K562 (cell line): ENCODE measurements at regions not wholly inside any gene's neighbourhood (a gene's known extent, or its start where the extent isn't known, plus 50 kb on each side); places are given as distances from the start of the nearest gene placed in this dataset.

Source experiments
- ATAC-seq: fragments of 200-7000 bp; cut with Tn5 transposase; 3 replicates; pipeline ENCODE4 v1.9.1; 2020; ENCODE audit warnings: moderate library complexity
- BruUV-seq: library from RNA; stranded (reverse); fragments of 400-500 nt; replicated peaks from 2 replicates; lab custom pipeline; 2021; lab: Mats Ljungman, UMichigan
- CTCF ChIA-PET: fragments of 300-600 bp; formaldehyde crosslinking; extraction: SDS; loops from one replicate; lab custom pipeline; 2021; ENCODE audit warnings: low intra/inter-chr PET ratio; lab: Yijun Ruan, JAX
- POLR2A ChIA-PET: fragments of 300-600, 350-650 bp; sonication (Branson Sonifier 250); formaldehyde crosslinking; extraction: SDS; loops from one replicate; lab custom pipeline; 2021; ENCODE audit warnings: antibody characterized with exemption, inconsistent platforms; lab: Yijun Ruan, JAX
- DNase-seq, 4 experiments: peaks; one replicate each; pipeline versions ENCODE4 v3.0.0 to v3.0.0-alpha.2; 2011 to 2018; ENCODE audit warnings: low spot score in 3 of 4, mixed read lengths in 3 of 4; ENCODE audit errors: extremely low read depth in 1 of 4
- FAIRE-seq: peaks from 2 replicates; lab custom pipeline; 2011; peaks lifted over from hg19 to GRCh38; lab: Jason Lieb, UNC
- H2AFZ ChIP-seq: 2 replicates; pipeline ENCODE4 v1.6.0; 2011; ENCODE audit warnings: low read depth, low read length, control low read depth, inconsistent platforms
- H3K27ac ChIP-seq: fragments of 200-600 bp; 3 replicates; pipeline ENCODE4 v1.8.0; 2011; ENCODE audit warnings: low read depth, mild to moderate bottlenecking, control low read depth, inconsistent platforms, low read length, moderate library complexity, mixed read lengths; ENCODE audit errors: extremely low read depth
- H3K27me3 ChIP-seq, 2 experiments: fragments of 300-600 bp in 1 of 2; 2 replicates in 1 of 2; 3 replicates in 1 of 2; pipeline versions ENCODE4 v1.6.0 to v1.8.0; 2011; ENCODE audit warnings: inconsistent platforms in 2 of 2, low read length in 2 of 2, mild to moderate bottlenecking in 1 of 2, mixed read lengths in 1 of 2, moderate library complexity in 1 of 2; ENCODE audit not compliant: control insufficient read depth in 2 of 2, insufficient read depth in 2 of 2
- H3K36me3 ChIP-seq: fragments of 300-600 bp; 3 replicates; pipeline ENCODE4 v1.8.0; 2011; ENCODE audit warnings: mild to moderate bottlenecking, low read length, inconsistent platforms; ENCODE audit not compliant: control insufficient read depth, insufficient read depth
- H3K4me1 ChIP-seq, 2 experiments: fragments of 200-600 bp in 1 of 2; replicated peaks in 1 of 2; 2 replicates in 1 of 2; 3 replicates in 1 of 2; pipeline versions ENCODE4 v1.5.1 to v1.8.0; 2011; ENCODE audit warnings: inconsistent platforms in 2 of 2, low read length in 2 of 2, mild to moderate bottlenecking in 1 of 2, mixed read lengths in 1 of 2, moderate library complexity in 1 of 2; ENCODE audit not compliant: control insufficient read depth in 2 of 2, insufficient read depth in 2 of 2
- H3K4me2 ChIP-seq: 2 replicates; pipeline ENCODE4 v1.6.1; 2011; ENCODE audit warnings: low read length, control low read depth, inconsistent platforms, mixed read lengths; ENCODE audit not compliant: insufficient read depth
- H3K4me3 ChIP-seq: fragments of 200-600 bp; sonication (generic), shearing (Covaris generic); 2 replicates; pipeline ENCODE4 v1.5.1; 2016; ENCODE audit warnings: control low read depth, inconsistent platforms
- H3K79me2 ChIP-seq: fragments of 200-600 bp; 3 replicates; pipeline ENCODE4 v1.8.0; 2011; ENCODE audit warnings: low read length, inconsistent platforms; ENCODE audit not compliant: control insufficient read depth, insufficient read depth
- H3K9ac ChIP-seq, 2 experiments: 2 replicates each; pipeline versions ENCODE4 v1.6.0 to v1.6.1; 2011; ENCODE audit warnings: low read depth in 2 of 2, low read length in 2 of 2, control low read depth in 1 of 2, inconsistent platforms in 1 of 2, mild to moderate bottlenecking in 1 of 2, mixed read lengths in 1 of 2; ENCODE audit not compliant: insufficient read depth in 1 of 2
- H3K9me1 ChIP-seq: one replicate; pipeline ENCODE4 v1.6.0; 2011; ENCODE audit warnings: inconsistent platforms, mild to moderate bottlenecking, low read length, moderate library complexity; ENCODE audit not compliant: control insufficient read depth, insufficient read depth
- H3K9me3 ChIP-seq: replicated peaks from 2 replicates; pipeline ENCODE4 v1.5.1; 2011; ENCODE audit warnings: low read depth, low read length, inconsistent platforms; ENCODE audit not compliant: control insufficient read depth, insufficient read depth
- H4K20me1 ChIP-seq: replicated peaks from 2 replicates; pipeline ENCODE4 v1.6.1; 2011; ENCODE audit warnings: low read length, inconsistent platforms, mixed read lengths; ENCODE audit not compliant: control insufficient read depth, insufficient read depth
- ARNT ChIP-seq, 2 experiments: fragments of 450-650 bp; IDR thresholded peaks; 2 replicates each; pipeline ENCODE4 v1.6.1; 2016; ENCODE audit warnings: mild to moderate bottlenecking in 1 of 2
- ATF6 ChIP-seq: sonication (generic); formaldehyde crosslinking; IDR thresholded peaks from 2 replicates; pipeline ENCODE4 v1.4.0; 2020; ENCODE audit warnings: mild to moderate bottlenecking, missing genetic modification reagents
- CBX8 ChIP-seq: fragments of 200-600 bp; sonication (generic); IDR thresholded peaks from 2 replicates; pipeline ENCODE4 v1.6.1; 2012; ENCODE audit warnings: borderline replicate concordance, mixed run types, low read depth, mild to moderate bottlenecking, moderate library complexity, mixed read lengths, low read length, control low read depth, inconsistent platforms; ENCODE audit not compliant: poor library complexity, severe bottlenecking; ENCODE audit errors: extremely low read depth
- GABPA ChIP-seq: fragments of 200-800 bp; sonication (Bioruptor generic); conservative IDR thresholded peaks from 2 replicates; pipeline ENCODE4 v1.6.1; 2016; ENCODE audit warnings: low read depth, missing genetic modification characterization, missing compliant biosample characterization
- SPI1 ChIP-seq: IDR thresholded peaks from 2 replicates; pipeline ENCODE4 v1.6.1; 2011; ENCODE audit warnings: low read depth, low read length, control low read depth, borderline replicate concordance
- SRSF9 ChIP-seq: fragments of 200-400 bp; formaldehyde crosslinking; IDR thresholded peaks from 2 replicates; pipeline ENCODE4 v1.6.1; 2017; ENCODE audit warnings: low read depth, low read length, borderline replicate concordance
- ZNF175 ChIP-seq: fragments of 200-800 bp; sonication (Bioruptor generic); IDR thresholded peaks from 2 replicates; pipeline ENCODE4 v1.6.1; 2016; ENCODE audit warnings: low read depth, mild to moderate bottlenecking, missing genetic modification characterization, missing compliant biosample characterization
- WGBS: fragments of 100-300 bp; shearing (Covaris generic); methylation state at CpG from one replicate; pipeline ENCODE4 v1.1.6; 2016; ENCODE audit warnings: low coverage, mixed read lengths; ENCODE audit not compliant: insufficient coverage; ENCODE audit errors: missing lambda C conversion rate; 5-methylcytosine and 5-hydroxymethylcytosine counted together
- in situ Hi-C: fragments of 300-500 bp; cut with MboI; formaldehyde crosslinking; loops from 4 replicates; pipeline ENCODE4 v1.15.0; 2018; ENCODE audit warnings: inconsistent platforms, mixed read lengths
- intact Hi-C: fragments of 100-400 bp; cut with micrococcal nuclease; formaldehyde crosslinking; loops from 2 replicates; pipeline ENCODE4 v1.14.2; 2022
- TF ChIP-seq, protein P1 (sequence below): fragments of 200-800 bp; sonication (Bioruptor generic); IDR thresholded peaks from 2 replicates; pipeline ENCODE4 v1.6.1; 2016; ENCODE audit warnings: missing genetic modification characterization, missing compliant biosample characterization

DNA sequence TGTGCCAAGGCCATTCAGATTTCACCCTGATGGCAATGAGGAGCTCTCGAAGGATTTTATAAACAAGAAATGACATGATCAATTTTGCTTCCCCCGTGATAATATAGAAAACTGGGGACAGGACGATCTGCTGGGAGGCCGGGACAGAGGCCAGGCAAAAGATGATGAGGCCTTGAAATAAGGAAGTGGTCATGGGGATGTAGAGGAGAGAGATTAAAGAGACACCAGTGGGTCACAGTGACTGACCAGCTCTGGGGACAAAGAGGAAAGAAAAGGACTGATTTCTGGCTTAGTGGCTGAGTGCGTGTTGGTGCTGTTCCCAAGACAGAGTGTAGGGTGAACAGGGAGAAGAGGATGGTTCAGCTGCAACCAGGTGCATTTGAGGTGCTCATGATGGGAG lies 68.7 kb upstream of the FLT1 start:
- no peak for TF ChIP-seq SRSF9
- TF ChIP-seq ZNF175 (CRISPR knock-in tag): no peak
- TF ChIP-seq ARNT (IDR thresholded peaks at IDR 0.05): no peak
- no peak for TF ChIP-seq ATF6 (CRISPR knock-in tag)
- TF ChIP-seq SPI1: peak; percentile 84; the same call in 1 of the 2 replicates
- no peak for TF ChIP-seq GABPA (tag)
- TF ChIP-seq CBX8: no peak
- TF ChIP-seq, protein P1, sequence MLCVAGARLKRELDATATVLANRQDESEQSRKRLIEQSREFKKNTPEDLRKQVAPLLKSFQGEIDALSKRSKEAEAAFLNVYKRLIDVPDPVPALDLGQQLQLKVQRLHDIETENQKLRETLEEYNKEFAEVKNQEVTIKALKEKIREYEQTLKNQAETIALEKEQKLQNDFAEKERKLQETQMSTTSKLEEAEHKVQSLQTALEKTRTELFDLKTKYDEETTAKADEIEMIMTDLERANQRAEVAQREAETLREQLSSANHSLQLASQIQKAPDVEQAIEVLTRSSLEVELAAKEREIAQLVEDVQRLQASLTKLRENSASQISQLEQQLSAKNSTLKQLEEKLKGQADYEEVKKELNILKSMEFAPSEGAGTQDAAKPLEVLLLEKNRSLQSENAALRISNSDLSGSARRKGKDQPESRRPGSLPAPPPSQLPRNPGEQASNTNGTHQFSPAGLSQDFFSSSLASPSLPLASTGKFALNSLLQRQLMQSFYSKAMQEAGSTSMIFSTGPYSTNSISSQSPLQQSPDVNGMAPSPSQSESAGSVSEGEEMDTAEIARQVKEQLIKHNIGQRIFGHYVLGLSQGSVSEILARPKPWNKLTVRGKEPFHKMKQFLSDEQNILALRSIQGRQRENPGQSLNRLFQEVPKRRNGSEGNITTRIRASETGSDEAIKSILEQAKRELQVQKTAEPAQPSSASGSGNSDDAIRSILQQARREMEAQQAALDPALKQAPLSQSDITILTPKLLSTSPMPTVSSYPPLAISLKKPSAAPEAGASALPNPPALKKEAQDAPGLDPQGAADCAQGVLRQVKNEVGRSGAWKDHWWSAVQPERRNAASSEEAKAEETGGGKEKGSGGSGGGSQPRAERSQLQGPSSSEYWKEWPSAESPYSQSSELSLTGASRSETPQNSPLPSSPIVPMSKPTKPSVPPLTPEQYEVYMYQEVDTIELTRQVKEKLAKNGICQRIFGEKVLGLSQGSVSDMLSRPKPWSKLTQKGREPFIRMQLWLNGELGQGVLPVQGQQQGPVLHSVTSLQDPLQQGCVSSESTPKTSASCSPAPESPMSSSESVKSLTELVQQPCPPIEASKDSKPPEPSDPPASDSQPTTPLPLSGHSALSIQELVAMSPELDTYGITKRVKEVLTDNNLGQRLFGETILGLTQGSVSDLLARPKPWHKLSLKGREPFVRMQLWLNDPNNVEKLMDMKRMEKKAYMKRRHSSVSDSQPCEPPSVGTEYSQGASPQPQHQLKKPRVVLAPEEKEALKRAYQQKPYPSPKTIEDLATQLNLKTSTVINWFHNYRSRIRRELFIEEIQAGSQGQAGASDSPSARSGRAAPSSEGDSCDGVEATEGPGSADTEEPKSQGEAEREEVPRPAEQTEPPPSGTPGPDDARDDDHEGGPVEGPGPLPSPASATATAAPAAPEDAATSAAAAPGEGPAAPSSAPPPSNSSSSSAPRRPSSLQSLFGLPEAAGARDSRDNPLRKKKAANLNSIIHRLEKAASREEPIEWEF (CRISPR knock-in tag): no peak
- 17% methylated on average over 5 of the region's 5 CpGs for WGBS
- Histone ChIP-seq H3K9ac (no peak overlapping the region), H3K36me3 (no peaks in the 10 kb centered on the region), H3K4me3 (no peak overlapping the region), H2AFZ (peak overlapping the region; percentile 51; the same call in 1 of the 2 replicates), H3K9me3 (no peaks in the 10 kb centered on the region), H3K9me1 (no peaks in the 10 kb centered on the region), H3K4me2 (no peak overlapping the region), H3K79me2 (no peaks in the 10 kb centered on the region), H3K4me1 (peaks cover 4 to 5% of the 10 kb centered on the region in 2 experiments; a peak in 3 of 5 replicates), H3K27ac (no peak overlapping the region), H4K20me1 (no peaks in the 10 kb centered on the region), H3K27me3 (peaks cover 0 to 17% of the 10 kb centered on the region in 2 experiments; a peak in 1 of 5 replicates)
- intact Hi-C loops: no loop called here
- no peak for FAIRE-seq
- in situ Hi-C loops: no loop called here
- DNase-seq: no peak
- ChIA-PET CTCF (no interaction called here), POLR2A (interaction anchor here (0.7 to 1.3 kb wide), 3 partner anchors 9 to 85 kb away, joined by 3 read pairs; no protein-coding TSS in a partner anchor)
- BruUV-seq: no TSS peak
- no peak for ATAC-seq
